HG03175 (cell line): ENCODE measurements at regions not wholly inside any gene's neighbourhood (a gene's known extent, or its start where the extent isn't known, plus 50 kb on each side); places are given as distances from the start of the nearest gene placed in this dataset.
"Not testable (repeated sequence)": the region's sequence is repeated elsewhere in the genome, so short reads cannot be mapped to it uniquely, and the experiment has no call there.

ENCODE experiments used
- ATAC-seq: cut with Tn5 transposase; IDR thresholded peaks from one replicate; pipeline ENCODE4 v1.9.1; 2021; ENCODE audit warnings: mild to moderate bottlenecking, moderate library complexity; ENCODE audit not compliant: unreplicated experiment

GRCh38 chr7:142507066-142507465 lies 242.2 kb upstream of the PRSS1 start:
- ATAC-seq: not testable (repeated sequence)

- no peak for ATAC-seq
These were observed 242.7 kb upstream of the PRSS1 start for GRCh38 chr7:142506601-142507000.

DNA sequence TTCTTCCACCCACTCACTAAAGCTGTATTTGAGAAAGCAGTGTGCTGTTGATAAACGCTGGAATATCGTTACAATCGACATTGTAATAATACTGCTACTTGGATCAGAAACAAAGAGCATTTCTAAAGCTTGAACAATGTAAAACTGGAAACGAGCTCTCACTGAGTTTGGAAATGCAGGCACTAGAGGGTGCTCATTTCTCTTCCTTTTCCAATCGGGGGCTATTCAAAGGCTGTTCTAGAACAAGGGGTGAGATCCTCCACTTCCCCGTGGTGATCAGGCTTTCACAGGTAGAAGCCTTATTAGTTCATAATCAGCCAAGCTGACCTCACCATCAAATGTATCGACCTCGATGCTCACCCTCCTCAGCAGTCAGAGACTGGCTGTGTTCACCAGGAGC lies 245.3 kb upstream of the PRSS1 start:
- not testable (repeated sequence) for ATAC-seq

GRCh38 chr7:142503036-142503435 lies 245.2 kb upstream of the PRSS58 start:
- ATAC-seq: no peak

DNA sequence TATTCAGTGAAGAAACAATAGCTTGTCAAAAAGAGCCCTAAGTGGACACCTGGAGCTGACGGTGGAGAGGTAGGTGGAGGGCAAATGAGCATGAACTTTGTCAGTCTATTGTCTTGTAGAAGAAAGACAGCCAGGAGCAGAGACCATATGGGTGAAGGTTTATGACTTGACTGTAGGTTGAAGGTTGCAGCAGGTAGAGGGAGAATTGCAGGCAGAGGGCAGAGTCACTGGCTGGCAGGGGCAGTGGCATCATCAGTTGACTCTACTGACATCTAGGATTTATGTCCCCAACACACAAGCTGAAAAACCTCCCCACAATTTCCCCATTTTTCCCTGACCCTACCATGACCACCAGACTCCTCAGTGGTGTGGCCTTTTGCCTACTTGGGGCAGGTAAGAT lies 243.6 kb upstream of the PRSS58 start:
- ATAC-seq: no peak

DNA sequence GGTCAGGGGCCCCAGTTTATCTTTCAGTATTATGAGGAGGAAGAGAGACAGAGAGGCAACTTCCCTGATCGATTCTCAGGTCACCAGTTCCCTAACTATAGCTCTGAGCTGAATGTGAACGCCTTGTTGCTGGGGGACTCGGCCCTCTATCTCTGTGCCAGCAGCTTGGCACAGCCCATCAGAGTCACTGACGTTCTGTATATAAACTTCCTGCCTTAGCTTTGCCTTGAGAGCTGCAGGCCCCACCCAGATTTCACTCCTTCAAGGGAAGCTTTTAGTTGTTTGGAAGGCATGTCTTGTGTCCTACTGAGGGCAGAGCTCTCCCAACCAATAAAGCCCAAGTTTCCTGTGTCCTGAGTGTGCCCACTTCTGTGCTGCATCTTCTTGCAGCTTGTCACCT lies 242.5 kb upstream of the PRSS58 start:
- no peak for ATAC-seq

GRCh38 chr7:142499635-142500034 lies 241.8 kb upstream of the PRSS58 start:
- no peak for ATAC-seq

DNA sequence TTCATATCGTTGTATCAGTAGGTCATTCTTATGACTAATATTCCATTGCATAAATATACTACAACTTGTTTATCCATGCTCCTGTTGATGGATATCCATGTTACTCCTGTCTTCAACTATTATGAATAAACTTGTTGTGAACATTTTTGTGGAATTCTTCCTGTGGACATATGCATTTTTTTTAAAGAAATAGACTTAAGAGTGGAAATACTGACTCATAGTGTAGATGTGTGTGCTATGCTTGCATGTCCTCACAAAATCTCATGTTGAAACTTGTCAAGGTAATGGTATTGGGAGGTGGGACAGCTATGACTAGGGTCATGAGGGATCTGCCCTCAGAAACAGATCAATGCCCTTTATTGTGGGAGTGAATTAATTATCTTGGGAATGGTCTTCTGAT lies 240.5 kb upstream of the PRSS58 start:
- ATAC-seq: no peak

DNA sequence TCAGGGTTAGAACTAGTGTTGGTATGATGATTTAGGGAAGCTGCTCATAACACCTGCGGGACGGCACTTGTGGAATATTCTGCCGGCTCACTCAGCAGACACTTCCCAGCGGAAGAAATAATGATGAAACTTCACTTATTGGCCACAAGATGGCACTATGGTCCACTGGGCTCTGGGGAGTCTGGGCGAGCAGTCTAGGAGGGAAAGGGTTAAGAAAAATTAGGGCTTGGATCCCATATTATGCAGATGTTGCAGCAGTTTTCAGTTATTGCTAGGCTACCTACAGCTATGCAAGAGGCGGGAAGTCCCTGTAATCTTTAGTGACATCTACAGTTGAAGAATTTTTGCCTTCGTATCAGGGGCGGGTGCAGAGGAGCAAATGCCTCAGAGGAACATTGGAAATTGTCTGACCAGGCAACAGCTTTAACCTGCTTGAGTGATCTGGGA lies 238.7 kb upstream of the PRSS58 start:
- peak; percentile 67 for ATAC-seq

DNA sequence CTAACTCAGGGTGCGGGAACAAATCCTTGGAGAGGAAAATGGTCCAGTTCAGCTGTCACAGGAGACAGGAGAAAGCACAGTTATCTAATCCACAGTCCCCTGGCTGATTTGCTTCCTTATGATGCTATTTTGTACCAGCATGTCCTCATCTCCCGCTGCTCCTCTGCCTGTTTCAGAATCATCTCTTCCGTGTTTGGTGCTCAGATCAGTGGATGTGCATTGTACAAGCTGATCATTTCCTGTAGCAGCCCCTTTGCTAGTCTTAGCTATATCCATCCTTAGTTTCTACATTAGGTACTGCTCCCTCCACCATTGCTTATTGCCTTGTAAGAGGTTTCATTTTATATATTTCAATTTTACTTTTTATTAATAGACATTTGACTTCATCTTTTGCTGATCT lies 238.0 kb upstream of the PRSS58 start:
- not testable (repeated sequence) for ATAC-seq

GRCh38 chr7:142495301-142495700 lies 237.4 kb upstream of the PRSS58 start:
- not testable (repeated sequence) for ATAC-seq

- ATAC-seq: no peak
These were observed 236.2 kb upstream of the PRSS58 start for GRCh38 chr7:142494021-142494420.

DNA sequence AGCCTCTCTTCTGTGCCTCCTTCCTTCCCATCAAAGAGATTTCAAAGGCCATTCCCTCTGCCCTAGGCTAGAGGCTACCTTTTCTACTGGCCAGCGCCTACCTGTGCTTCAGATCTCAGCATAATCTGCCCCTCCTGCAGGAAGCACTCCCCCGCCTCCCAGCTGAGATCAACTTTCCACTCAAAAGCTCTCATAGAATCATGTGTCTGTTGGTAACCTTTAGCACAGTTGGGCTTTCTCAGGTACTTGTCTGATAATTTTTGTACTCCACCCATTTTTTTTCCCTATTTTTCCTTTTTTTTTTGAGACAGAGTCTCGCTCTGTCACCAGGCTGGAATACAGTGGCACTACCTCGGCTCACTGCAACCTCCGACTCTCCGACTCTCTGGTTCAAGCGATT lies 231.0 kb upstream of the PRSS58 start:
- ATAC-seq: no peak

GRCh38 chr7:142488036-142488633 lies 230.3 kb upstream of the PRSS58 start:
- no peak for ATAC-seq

- ATAC-seq: peak; percentile 36
These were observed 229.7 kb upstream of the PRSS58 start for GRCh38 chr7:142487565-142487964.

- ATAC-seq: no peak
These were observed 229.3 kb upstream of the PRSS58 start for GRCh38 chr7:142487124-142487523.

GRCh38 chr7:142485617-142486226 lies 227.9 kb upstream of the PRSS58 start:
- ATAC-seq: no peak

GRCh38 chr7:142483659-142484317 lies 225.9 kb upstream of the PRSS58 start:
- no peak for ATAC-seq

- ATAC-seq: peak; percentile 63
These were observed 225.2 kb upstream of the PRSS58 start for GRCh38 chr7:142482891-142483658.

GRCh38 chr7:142481548-142481947 lies 223.7 kb upstream of the PRSS58 start:
- no peak for ATAC-seq

- peak; percentile 75 for ATAC-seq
These were observed 220.8 kb upstream of the PRSS58 start for GRCh38 chr7:142478479-142479220.
